ENCODE measurements at regions not wholly inside any gene's neighbourhood (a gene's known extent, or its start where the extent isn't known, plus 50 kb on each side); places are given as distances from the start of the nearest gene placed in this dataset.

- TF ChIP-seq EZH2 (IDR thresholded peaks at IDR 0.05) (no peak), POLR2AphosphoS5 (IDR thresholded peaks at IDR 0.05; ENCODE audit: borderline replicate concordance, low read depth, low read length) (no peak)
These were observed 1422.1 kb upstream of the FLRT2 start for GRCh38 chr14:84107835-84108343.
